H9 (cell line): ENCODE measurements at regions not wholly inside any gene's neighbourhood (a gene's known extent, or its start where the extent isn't known, plus 50 kb on each side); places are given as distances from the start of the nearest gene placed in this dataset.

ENCODE experiments used
- DNase-seq: peaks from one replicate; pipeline ENCODE4 v3.0.0-alpha.2; 2017
- H2AFZ ChIP-seq: one replicate; pipeline ENCODE4 v1.6.1; 2013; ENCODE audit warnings: mild to moderate bottlenecking, low read length, control low read depth, moderate library complexity
- H2AK5ac ChIP-seq: 2 replicates; pipeline ENCODE4 v1.6.1; 2013; ENCODE audit warnings: low read length, control low read depth, mixed read lengths; ENCODE audit not compliant: insufficient read length
- H2BK120ac ChIP-seq: one replicate; pipeline ENCODE4 v1.6.1; 2013; ENCODE audit warnings: low read depth, mild to moderate bottlenecking, low read length, control low read depth, inconsistent platforms; ENCODE audit not compliant: poor library complexity, severe bottlenecking
- H2BK12ac ChIP-seq: 2 replicates; pipeline ENCODE4 v1.6.1; 2013; ENCODE audit warnings: low read length, control low read depth, mixed read lengths, low read depth; ENCODE audit not compliant: insufficient read length
- H2BK15ac ChIP-seq: 2 replicates; pipeline ENCODE4 v1.6.1; 2013; ENCODE audit warnings: low read depth, low read length, control low read depth
- H2BK20ac ChIP-seq: one replicate; pipeline ENCODE4 v1.6.1; 2013; ENCODE audit warnings: low read depth, mild to moderate bottlenecking, low read length, control low read depth, inconsistent platforms; ENCODE audit not compliant: poor library complexity, severe bottlenecking
- H2BK5ac ChIP-seq: 2 replicates; pipeline ENCODE4 v1.6.1; 2013; ENCODE audit warnings: low read length, control low read depth, mixed read lengths; ENCODE audit not compliant: insufficient read length
- H3K14ac ChIP-seq: 2 replicates; pipeline ENCODE4 v1.6.1; 2013; ENCODE audit warnings: low read length, control low read depth; ENCODE audit not compliant: insufficient read depth
- H3K18ac ChIP-seq: 2 replicates; pipeline ENCODE4 v1.6.1; 2013; ENCODE audit warnings: low read depth, mild to moderate bottlenecking, mixed read lengths, low read length, control low read depth; ENCODE audit not compliant: insufficient read length
- H3K23ac ChIP-seq: 2 replicates; pipeline ENCODE4 v1.6.1; 2013; ENCODE audit warnings: low read length, control low read depth, mixed read lengths, low read depth; ENCODE audit not compliant: insufficient read length
- H3K23me2 ChIP-seq: 2 replicates; pipeline ENCODE4 v1.6.1; 2013; ENCODE audit warnings: low read depth, mild to moderate bottlenecking, mixed read lengths, low read length, control low read depth; ENCODE audit not compliant: insufficient read length, poor library complexity, severe bottlenecking
- H3K27ac ChIP-seq: 2 replicates; pipeline ENCODE4 v1.5.1; 2013; ENCODE audit warnings: low read length, control low read depth, mixed read lengths, low read depth; ENCODE audit not compliant: insufficient read length
- H3K27me3 ChIP-seq: 2 replicates; pipeline ENCODE4 v1.6.1; 2013; ENCODE audit warnings: low read length, control low read depth, inconsistent platforms; ENCODE audit not compliant: insufficient read depth
- H3K4ac ChIP-seq: 2 replicates; pipeline ENCODE4 v1.6.1; 2013; ENCODE audit warnings: low read depth, mild to moderate bottlenecking, control low read depth, inconsistent platforms, low read length, moderate library complexity
- H3K4me1 ChIP-seq: 2 replicates; pipeline ENCODE4 v1.6.1; 2013; ENCODE audit warnings: low read length, control low read depth, inconsistent platforms; ENCODE audit not compliant: insufficient read depth
- H3K4me2 ChIP-seq: 2 replicates; pipeline ENCODE4 v1.6.1; 2013; ENCODE audit warnings: low read length, control low read depth, mixed read lengths; ENCODE audit not compliant: insufficient read length, insufficient read depth
- H3K56ac ChIP-seq: 2 replicates; pipeline ENCODE4 v1.6.1; 2013; ENCODE audit warnings: low read depth, mild to moderate bottlenecking, mixed read lengths, low read length, control low read depth; ENCODE audit not compliant: insufficient read length
- H3K79me1 ChIP-seq: 2 replicates; pipeline ENCODE4 v1.6.1; 2013; ENCODE audit warnings: low read depth, mild to moderate bottlenecking, moderate library complexity, low read length, control low read depth, inconsistent platforms; ENCODE audit not compliant: insufficient read depth, poor library complexity, severe bottlenecking
- H3K79me2 ChIP-seq: 2 replicates; pipeline ENCODE4 v1.6.1; 2013; ENCODE audit warnings: low read length, control low read depth, inconsistent platforms; ENCODE audit not compliant: insufficient read depth
- H3K9ac ChIP-seq: 2 replicates; pipeline ENCODE4 v1.6.1; 2013; ENCODE audit warnings: low read length, control low read depth, mixed read lengths; ENCODE audit not compliant: insufficient read length; ENCODE audit errors: extremely low read depth
- H3K9me3 ChIP-seq: one replicate; pipeline ENCODE4 v1.6.1; 2013; ENCODE audit warnings: low read depth, low read length, inconsistent platforms; ENCODE audit not compliant: control insufficient read depth
- H3T11ph ChIP-seq: one replicate; pipeline ENCODE4 v1.6.1; 2013; ENCODE audit warnings: mild to moderate bottlenecking, low read length, control low read depth, inconsistent platforms
- H4K20me1 ChIP-seq: one replicate; pipeline ENCODE4 v1.6.1; 2013; ENCODE audit not compliant: control insufficient read depth, insufficient read length, insufficient read depth
- H4K5ac ChIP-seq: 2 replicates; pipeline ENCODE4 v1.6.1; 2013; ENCODE audit warnings: low read depth, mild to moderate bottlenecking, mixed read lengths, low read length, control low read depth; ENCODE audit not compliant: insufficient read length
- H4K8ac ChIP-seq: replicated peaks from 2 replicates; pipeline ENCODE4 v1.6.1; 2013; ENCODE audit warnings: low read length, control low read depth, mixed read lengths, low read depth; ENCODE audit not compliant: insufficient read length
- H4K91ac ChIP-seq: 2 replicates; pipeline ENCODE4 v1.6.1; 2013; ENCODE audit warnings: low read depth, mild to moderate bottlenecking, moderate library complexity, mixed read lengths, low read length, control low read depth; ENCODE audit not compliant: insufficient read length
- H3K27ac Mint-ChIP-seq, 3 experiments: 2 replicates in 2 of 3; 3 replicates in 1 of 3; pipeline ENCODE4 v1.8.0; 2020 to 2021; ENCODE audit warnings: mixed read lengths in 3 of 3, mild to moderate bottlenecking in 1 of 3, moderate library complexity in 1 of 3
- H3K27me3 Mint-ChIP-seq: 2 replicates; pipeline ENCODE4 v1.8.0; 2021; ENCODE audit warnings: low read depth, mild to moderate bottlenecking, moderate library complexity, mixed read lengths
- H3K36me3 Mint-ChIP-seq, 3 experiments: 2 replicates in 2 of 3; 3 replicates in 1 of 3; pipeline ENCODE4 v1.8.0; 2020 to 2021; ENCODE audit warnings: low read depth in 3 of 3, mixed read lengths in 3 of 3; ENCODE audit not compliant: insufficient read depth in 1 of 3
- H3K4me1 Mint-ChIP-seq, 2 experiments: 2 replicates each; pipeline ENCODE4 v1.8.0; 2020; ENCODE audit warnings: mixed read lengths in 2 of 2
- H3K4me3 Mint-ChIP-seq, 2 experiments: 2 replicates in 1 of 2; 3 replicates in 1 of 2; pipeline ENCODE4 v1.8.0; 2020 to 2021; ENCODE audit warnings: mild to moderate bottlenecking in 2 of 2, mixed read lengths in 2 of 2, moderate library complexity in 1 of 2
- H3K9me3 Mint-ChIP-seq, 2 experiments: 2 replicates in 1 of 2; 3 replicates in 1 of 2; pipeline ENCODE4 v1.8.0; 2020; ENCODE audit warnings: mild to moderate bottlenecking in 2 of 2, mixed read lengths in 2 of 2, moderate library complexity in 1 of 2
- WGBS: extraction: QIAGEN DNeasy Blood & Tissue Kit; methylation state at CpG from one replicate; pipeline ENCODE4 v1.1.7; 2013; ENCODE audit warnings: missing lambda C conversion rate, low lambda C conversion rate, mixed read lengths; ENCODE audit not compliant: insufficient read length; ENCODE audit errors: extremely low coverage; 5-methylcytosine and 5-hydroxymethylcytosine counted together
- TF ChIP-seq, protein P1 (sequence below): fragments of 200-600 bp; sonication (generic); conservative IDR thresholded peaks from 3 replicates; pipeline ENCODE4 v1.8.0; 2021; ENCODE audit warnings: antibody characterized with exemption, mild to moderate bottlenecking

- H3K4ac ChIP-seq: no peak overlapping the region
- no peak overlapping the region for H4K5ac ChIP-seq
- no CpG with 5 or more reads among the region's 2 CpGs for WGBS
- no peak overlapping the region for H4K8ac ChIP-seq
- no peak overlapping the region for H3K23ac ChIP-seq
- no peak overlapping the region for H3K14ac ChIP-seq
- H3K27ac ChIP-seq: no peak overlapping the region
- no peaks in the 10 kb centered on the region for H3K79me2 ChIP-seq
- H3K4me1 ChIP-seq: no peaks in the 10 kb centered on the region
- H3K18ac ChIP-seq: no peak overlapping the region
- H3K9ac ChIP-seq: no peak overlapping the region
- H2BK20ac ChIP-seq: no peak overlapping the region
- H3K4me1 Mint-ChIP-seq: no peaks in the 10 kb centered on the region
- H3K36me3 Mint-ChIP-seq: no peaks in the 10 kb centered on the region
- H2AFZ ChIP-seq: no peak overlapping the region
- no peak overlapping the region for H2AK5ac ChIP-seq
- no peak overlapping the region for H3T11ph ChIP-seq
- no peak for DNase-seq
- H3K23me2 ChIP-seq: no peaks in the 10 kb centered on the region
- H3K4me2 ChIP-seq: no peak overlapping the region
- no peak overlapping the region for H3K27ac Mint-ChIP-seq
- no peak overlapping the region for H2BK120ac ChIP-seq
- no peak overlapping the region for H2BK5ac ChIP-seq
- no peaks in the 10 kb centered on the region for H4K20me1 ChIP-seq
- no peak overlapping the region for H2BK15ac ChIP-seq
- H3K27me3 ChIP-seq: no peaks in the 10 kb centered on the region
- no peak overlapping the region for H3K4me3 Mint-ChIP-seq
- no peak overlapping the region for H2BK12ac ChIP-seq
- no peaks in the 10 kb centered on the region for H3K79me1 ChIP-seq
- H3K56ac ChIP-seq: no peak overlapping the region
- TF ChIP-seq, protein P1, sequence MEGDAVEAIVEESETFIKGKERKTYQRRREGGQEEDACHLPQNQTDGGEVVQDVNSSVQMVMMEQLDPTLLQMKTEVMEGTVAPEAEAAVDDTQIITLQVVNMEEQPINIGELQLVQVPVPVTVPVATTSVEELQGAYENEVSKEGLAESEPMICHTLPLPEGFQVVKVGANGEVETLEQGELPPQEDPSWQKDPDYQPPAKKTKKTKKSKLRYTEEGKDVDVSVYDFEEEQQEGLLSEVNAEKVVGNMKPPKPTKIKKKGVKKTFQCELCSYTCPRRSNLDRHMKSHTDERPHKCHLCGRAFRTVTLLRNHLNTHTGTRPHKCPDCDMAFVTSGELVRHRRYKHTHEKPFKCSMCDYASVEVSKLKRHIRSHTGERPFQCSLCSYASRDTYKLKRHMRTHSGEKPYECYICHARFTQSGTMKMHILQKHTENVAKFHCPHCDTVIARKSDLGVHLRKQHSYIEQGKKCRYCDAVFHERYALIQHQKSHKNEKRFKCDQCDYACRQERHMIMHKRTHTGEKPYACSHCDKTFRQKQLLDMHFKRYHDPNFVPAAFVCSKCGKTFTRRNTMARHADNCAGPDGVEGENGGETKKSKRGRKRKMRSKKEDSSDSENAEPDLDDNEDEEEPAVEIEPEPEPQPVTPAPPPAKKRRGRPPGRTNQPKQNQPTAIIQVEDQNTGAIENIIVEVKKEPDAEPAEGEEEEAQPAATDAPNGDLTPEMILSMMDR: no peak
- no peaks in the 10 kb centered on the region for H3K9me3 ChIP-seq
- H4K91ac ChIP-seq: no peak overlapping the region
- no peaks in the 10 kb centered on the region; the same call in 1 of the 2 replicates for H3K27me3 Mint-ChIP-seq
- H3K9me3 Mint-ChIP-seq: no peaks in the 10 kb centered on the region
Measured at GRCh38 chr10:23613900-23614299, 175.0 kb downstream of the OTUD1 start.
